Prostate gland (tissue), 2 donors: ENCODE measurements at regions not wholly inside any gene's neighbourhood (a gene's known extent, or its start where the extent isn't known, plus 50 kb on each side); places are given as distances from the start of the nearest gene placed in this dataset.

Experiments used
- DNase-seq: peaks from one replicate; pipeline ENCODE4 v3.0.0-alpha.2; 2019; ENCODE audit warnings: low spot score
- H3K27ac ChIP-seq, 2 donors: fragments of 200-600 bp; sonication (generic); 2 replicates each; pipeline ENCODE4 v1.5.1; 2017 to 2019
- H3K27me3 ChIP-seq: fragments of 200-600 bp; sonication (generic); replicated peaks from 2 replicates; pipeline ENCODE4 v1.5.1; 2019; ENCODE audit not compliant: insufficient read depth
- H3K36me3 ChIP-seq, 2 donors: fragments of 200-600 bp; sonication (generic); 1 replicate in 1 of 2; 2 replicates in 1 of 2; pipeline versions ENCODE4 v1.5.1 to v1.8.1; 2017 to 2019
- H3K4me1 ChIP-seq: fragments of 200-600 bp; sonication (generic); replicated peaks from 2 replicates; pipeline ENCODE4 v1.5.1; 2019
- H3K4me3 ChIP-seq, 2 donors: fragments of 200-600 bp; sonication (generic); 2 replicates each; pipeline ENCODE4 v1.5.1; 2017 to 2019
- H3K9me3 ChIP-seq: fragments of 200-600 bp; sonication (generic); 2 replicates; pipeline ENCODE4 v1.5.1; 2017
- CTCF ChIP-seq, 4 experiments: fragments of 200-600 bp in 2 of 4; fragments of 450-650 bp in 2 of 4; sonication (generic) in 2 of 4; IDR thresholded peaks; 1 replicate in 3 of 4; 2 replicates in 1 of 4; pipeline ENCODE4 v1.5.1; 2016 to 2019; ENCODE audit warnings: antibody characterized with exemption in 4 of 4, mild to moderate bottlenecking in 2 of 4, moderate library complexity in 2 of 4
- POLR2A ChIP-seq: fragments of 450-650 bp; IDR thresholded peaks from one replicate; pipeline ENCODE4 v1.6.1; 2016; ENCODE audit warnings: antibody characterized with exemption, mild to moderate bottlenecking
- POLR2AphosphoS5 ChIP-seq: sonication (generic); formaldehyde crosslinking; IDR thresholded peaks from one replicate; pipeline ENCODE4 v1.6.1; 2017; ENCODE audit warnings: antibody characterized with exemption
- WGBS: methylation state at CpG from one replicate; pipeline ENCODE4 v1.1.5; 2018; 5-methylcytosine and 5-hydroxymethylcytosine counted together
- intact Hi-C: fragments of 100-400 bp; cut with DNase I; formaldehyde crosslinking; loops from one replicate; pipeline ENCODE4 v1.14.2; 2022

- Histone ChIP-seq H3K4me3 (no peak overlapping the region), H3K27me3 (no peaks in the 10 kb centered on the region), H3K36me3 (no peaks in the 10 kb centered on the region), H3K9me3 (no peaks in the 10 kb centered on the region), H3K27ac (no peak overlapping the region), H3K4me1 (no peaks in the 10 kb centered on the region)
- WGBS: 46% methylated on average over 3 of the region's 3 CpGs
- TF ChIP-seq POLR2AphosphoS5 (no peak), CTCF (IDR thresholded peaks at IDR 0.05) (no peak), POLR2A (no peak)
- intact Hi-C loops: no loop called here
- DNase-seq: no peak
Observed at GRCh38 chr2:10970666-10971065, 58.9 kb downstream of the KCNF1 start.

- Histone ChIP-seq H3K27me3 (no peaks in the 10 kb centered on the region), H3K4me1 (no peaks in the 10 kb centered on the region), H3K9me3 (no peaks in the 10 kb centered on the region), H3K4me3 (no peak overlapping the region), H3K36me3 (no peaks in the 10 kb centered on the region), H3K27ac (no peak overlapping the region)
- DNase-seq: no peak
- WGBS: 88% methylated on average over 15 of the region's 15 CpGs
- no peak for TF ChIP-seq POLR2AphosphoS5
- TF ChIP-seq POLR2A: no peak
- no peak for TF ChIP-seq CTCF (IDR thresholded peaks at IDR 0.05)
- intact Hi-C loops: no loop called here
Observed at GRCh38 chr2:10971161-10971887, 59.6 kb downstream of the KCNF1 start.

- H3K27me3 ChIP-seq: no peaks in the 10 kb centered on the region
- no peak overlapping the region for H3K27ac ChIP-seq
- no peak for TF ChIP-seq CTCF (IDR thresholded peaks at IDR 0.05)
- TF ChIP-seq POLR2AphosphoS5: no peak
- no peak for TF ChIP-seq POLR2A
- 66% methylated on average over 8 of the region's 8 CpGs for WGBS
- intact Hi-C loops: no loop called here
- no peaks in the 10 kb centered on the region for H3K36me3 ChIP-seq
- H3K4me3 ChIP-seq: no peak overlapping the region
- no peaks in the 10 kb centered on the region for H3K9me3 ChIP-seq
- no peak for DNase-seq
- no peaks in the 10 kb centered on the region for H3K4me1 ChIP-seq
Observed at GRCh38 chr2:10971888-10972260, 60.1 kb downstream of the KCNF1 start.

- Histone ChIP-seq H3K9me3 (no peaks in the 10 kb centered on the region), H3K27ac (no peak overlapping the region), H3K4me1 (no peaks in the 10 kb centered on the region), H3K27me3 (no peaks in the 10 kb centered on the region), H3K36me3 (no peaks in the 10 kb centered on the region), H3K4me3 (no peak overlapping the region)
- intact Hi-C loops: no loop called here
- TF ChIP-seq POLR2A (no peak), CTCF (IDR thresholded peaks at IDR 0.05) (no peak), POLR2AphosphoS5 (no peak)
- DNase-seq: no peak
- WGBS: 87% methylated on average over 17 of the region's 17 CpGs
Observed at GRCh38 chr2:10972683-10973433, 61.1 kb downstream of the KCNF1 start.

- no peaks in the 10 kb centered on the region for H3K9me3 ChIP-seq
- no peak overlapping the region for H3K4me3 ChIP-seq
- TF ChIP-seq CTCF (IDR thresholded peaks at IDR 0.05) (no peak), POLR2A (no peak), POLR2AphosphoS5 (no peak)
- H3K27me3 ChIP-seq: no peaks in the 10 kb centered on the region
- intact Hi-C loops: no loop called here
- no peaks in the 10 kb centered on the region for H3K4me1 ChIP-seq
- H3K27ac ChIP-seq: no peak overlapping the region
- DNase-seq: no peak
- 72% methylated on average over 6 of the region's 6 CpGs for WGBS
- H3K36me3 ChIP-seq: no peaks in the 10 kb centered on the region
Observed at GRCh38 chr2:10973766-10974165, 62.0 kb downstream of the KCNF1 start.
